IgD-negative memory B cell (primary cell): ENCODE measurements at regions not wholly inside any gene's neighbourhood (a gene's known extent, or its start where the extent isn't known, plus 50 kb on each side); places are given as distances from the start of the nearest gene placed in this dataset.

Experiments
- H3K27ac Mint-ChIP-seq, 3 donors: one replicate each; pipeline ENCODE4 v1.8.0; 2020 to 2022; ENCODE audit warnings: mild to moderate bottlenecking in 3 of 3, mixed read lengths in 3 of 3, moderate library complexity in 1 of 3
- H3K27me3 Mint-ChIP-seq: one replicate; pipeline ENCODE4 v1.8.0; 2021; ENCODE audit warnings: mixed read lengths
- H3K36me3 Mint-ChIP-seq: one replicate; pipeline ENCODE4 v1.8.0; 2020; ENCODE audit warnings: mild to moderate bottlenecking, mixed read lengths
- H3K4me1 Mint-ChIP-seq, 3 donors: one replicate each; pipeline ENCODE4 v1.8.0; 2020 to 2022; ENCODE audit warnings: mixed read lengths in 3 of 3, mild to moderate bottlenecking in 1 of 3
- H3K4me3 Mint-ChIP-seq, 4 donors: one replicate each; pipeline ENCODE4 v1.8.0; 2020 to 2022; ENCODE audit warnings: mild to moderate bottlenecking in 4 of 4, mixed read lengths in 4 of 4, moderate library complexity in 3 of 4
- H3K9me3 Mint-ChIP-seq, 3 donors: one replicate each; pipeline ENCODE4 v1.8.0; 2020 to 2021; ENCODE audit warnings: mixed read lengths in 3 of 3, mild to moderate bottlenecking in 1 of 3

DNA sequence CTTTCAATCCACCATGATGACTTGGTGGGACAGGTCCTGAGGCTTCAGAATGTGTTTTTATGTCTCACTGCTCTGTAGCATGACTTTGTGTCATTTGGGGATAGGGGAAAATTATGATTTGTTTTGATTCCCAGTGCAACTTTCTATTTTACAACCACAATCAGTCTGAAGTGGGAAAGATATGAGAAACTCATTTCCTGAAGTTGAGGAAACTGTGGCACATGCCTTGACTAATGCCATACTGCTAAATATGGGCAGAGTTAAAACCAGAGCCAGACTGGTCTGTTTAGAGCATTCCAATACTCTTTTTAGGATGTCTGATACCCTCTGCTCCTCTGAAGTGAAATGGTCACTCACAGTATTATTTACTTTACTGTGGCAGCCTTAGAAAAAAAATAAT lies 307.7 kb downstream of the ADRA2A start:
- Mint-ChIP-seq H3K4me3 (no peak overlapping the region), H3K27me3 (peaks cover 3% of the 10 kb centered on the region)

DNA sequence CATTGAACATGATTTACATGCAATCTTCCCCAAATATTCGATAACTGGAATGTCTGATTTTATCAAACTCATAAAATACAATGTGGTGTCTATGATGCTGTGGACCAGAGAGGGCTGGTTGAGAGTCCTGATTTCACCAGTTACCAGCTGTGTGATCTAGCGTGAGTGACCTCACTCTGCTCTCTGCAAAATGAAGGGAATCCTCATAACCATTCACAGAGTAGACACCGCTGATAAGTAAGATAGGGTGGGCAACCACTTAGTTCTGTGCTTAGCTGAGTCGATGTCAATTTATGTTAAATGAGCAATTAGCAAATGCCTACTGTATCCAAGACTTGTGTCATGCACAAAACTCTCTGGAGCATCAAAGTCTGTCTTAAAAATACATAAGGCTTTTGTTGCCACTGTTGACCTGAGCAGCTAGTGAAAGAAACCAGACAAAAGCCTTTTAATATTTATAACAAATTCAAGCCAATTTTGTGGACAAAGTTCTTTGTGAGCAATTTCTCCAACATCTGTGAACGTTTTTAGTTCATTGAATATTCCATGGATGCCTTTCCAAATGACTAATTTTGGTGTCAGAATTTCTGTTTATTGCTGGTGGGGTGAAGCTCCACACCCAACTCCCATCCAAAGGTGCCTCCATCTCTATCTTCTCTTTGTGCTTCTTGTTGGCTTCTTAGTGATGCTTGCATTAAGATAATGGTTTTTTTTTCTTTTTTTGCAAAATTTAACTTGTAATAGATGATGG lies 314.2 kb downstream of the ADRA2A start:
- no peak overlapping the region for H3K4me3 Mint-ChIP-seq
- no peak overlapping the region for H3K27ac Mint-ChIP-seq
- H3K4me1 Mint-ChIP-seq: no peaks in the 10 kb centered on the region
- no peaks in the 10 kb centered on the region for H3K36me3 Mint-ChIP-seq
- peaks cover 3% of the 10 kb centered on the region for H3K27me3 Mint-ChIP-seq
- H3K9me3 Mint-ChIP-seq: peaks cover 0 to 7% (median 1%) of the 10 kb centered on the region in 3 donors

More for the DNA sequence above, 307.7 kb downstream of the ADRA2A start:
- H3K4me1 Mint-ChIP-seq: no peaks in the 10 kb centered on the region
- H3K36me3 Mint-ChIP-seq: no peaks in the 10 kb centered on the region
- H3K27ac Mint-ChIP-seq: no peak overlapping the region
- peaks cover 0 to 5% (median 0%) of the 10 kb centered on the region in 3 donors for H3K9me3 Mint-ChIP-seq

DNA sequence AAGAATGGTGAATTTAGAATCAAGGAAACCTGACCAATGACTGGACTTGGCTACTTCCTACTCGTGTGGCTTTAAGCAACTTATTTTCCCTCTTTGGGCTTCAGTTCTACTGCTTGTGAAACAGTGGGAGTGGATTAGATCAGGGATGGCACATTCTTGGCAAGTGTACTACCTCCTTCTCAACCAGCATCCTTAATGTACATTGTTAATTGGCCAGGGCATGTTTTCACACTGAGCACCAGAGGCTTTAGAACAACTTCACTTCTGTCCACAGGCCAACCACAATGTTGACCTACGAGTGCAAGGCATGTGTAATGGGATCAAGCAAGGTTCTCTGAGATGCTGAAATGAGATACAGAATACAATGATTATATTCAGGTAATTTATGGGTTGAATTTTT lies 315.3 kb downstream of the ADRA2A start:
- Mint-ChIP-seq H3K4me1 (no peaks in the 10 kb centered on the region), H3K4me3 (no peak overlapping the region), H3K27me3 (peaks cover 3% of the 10 kb centered on the region), H3K9me3 (peaks cover 0 to 7% (median 1%) of the 10 kb centered on the region in 3 donors), H3K36me3 (no peaks in the 10 kb centered on the region), H3K27ac (no peak overlapping the region)

DNA sequence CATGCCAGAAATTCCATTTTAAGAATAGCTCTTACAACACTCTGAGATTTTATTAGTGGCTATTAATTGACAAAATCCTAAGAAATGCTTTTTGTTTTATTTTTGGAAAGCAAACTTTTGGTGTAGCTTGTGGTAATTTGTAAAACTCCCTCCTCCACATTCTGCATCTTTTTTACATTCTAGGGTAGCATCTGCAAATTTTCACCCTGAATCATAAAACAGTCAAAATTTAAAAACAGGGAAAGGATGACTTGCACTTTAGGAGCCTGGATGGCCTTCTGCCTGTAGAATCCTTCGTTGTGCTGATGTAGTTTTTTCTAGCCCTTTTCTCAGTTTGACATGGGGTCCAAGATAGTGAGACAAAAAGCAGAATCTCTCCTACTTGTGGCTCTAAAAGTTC lies 316.1 kb downstream of the ADRA2A start:
- H3K4me3 Mint-ChIP-seq: no peak overlapping the region
- no peaks in the 10 kb centered on the region for H3K36me3 Mint-ChIP-seq
- H3K27me3 Mint-ChIP-seq: peaks cover 3% of the 10 kb centered on the region
- H3K9me3 Mint-ChIP-seq: peaks cover 0 to 7% (median 0%) of the 10 kb centered on the region in 3 donors
- no peak overlapping the region for H3K27ac Mint-ChIP-seq
- H3K4me1 Mint-ChIP-seq: no peaks in the 10 kb centered on the region

DNA sequence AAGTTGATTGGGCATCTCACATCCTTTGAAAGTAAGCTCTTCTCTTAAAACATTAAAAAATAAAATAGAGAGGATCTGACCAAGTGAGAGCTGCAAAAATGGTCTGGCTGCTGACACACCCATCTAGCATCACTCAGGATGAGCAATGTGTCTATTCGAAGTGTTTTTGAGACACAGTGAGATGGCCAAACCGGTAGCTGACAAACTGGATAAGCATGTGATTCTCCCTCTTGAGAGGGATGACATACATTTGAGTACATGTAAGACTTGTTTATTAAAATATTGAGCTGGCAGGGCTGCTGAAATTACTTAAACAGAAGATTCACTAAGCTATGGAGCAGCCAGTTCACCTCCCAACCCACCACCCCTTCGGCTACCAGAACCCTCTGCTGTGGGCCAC lies 333.9 kb downstream of the ADRA2A start:
- H3K27me3 Mint-ChIP-seq: peaks cover 13% of the 10 kb centered on the region

DNA sequence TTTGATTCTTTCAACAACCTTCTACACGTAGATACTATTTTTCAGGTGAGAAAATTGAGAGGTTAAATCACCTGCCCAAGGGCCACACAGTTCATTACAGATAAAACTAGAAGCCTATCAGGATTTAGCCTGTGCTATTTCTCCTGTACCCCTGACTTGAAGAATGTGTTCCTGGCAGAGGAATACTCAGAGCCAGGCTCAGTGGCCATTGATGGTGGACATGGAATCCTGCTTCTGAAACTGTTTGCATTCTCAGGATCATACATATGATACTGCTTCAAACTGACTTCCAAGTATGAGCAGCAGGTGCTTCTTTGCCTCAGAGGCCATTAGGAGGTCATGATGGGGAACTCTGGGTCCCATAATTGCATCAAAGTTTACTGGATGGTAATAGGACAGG lies 348.6 kb downstream of the ADRA2A start:
- Mint-ChIP-seq H3K27me3 (no peaks in the 10 kb centered on the region), H3K9me3 (no peaks in the 10 kb centered on the region), H3K27ac (no peak overlapping the region), H3K4me3 (no peak overlapping the region), H3K36me3 (no peaks in the 10 kb centered on the region), H3K4me1 (no peaks in the 10 kb centered on the region)

More for the DNA sequence above, 333.9 kb downstream of the ADRA2A start:
- no peaks in the 10 kb centered on the region for H3K36me3 Mint-ChIP-seq
- no peak overlapping the region for H3K4me3 Mint-ChIP-seq
- no peaks in the 10 kb centered on the region for H3K9me3 Mint-ChIP-seq
- no peaks in the 10 kb centered on the region for H3K4me1 Mint-ChIP-seq
- H3K27ac Mint-ChIP-seq: no peak overlapping the region

DNA sequence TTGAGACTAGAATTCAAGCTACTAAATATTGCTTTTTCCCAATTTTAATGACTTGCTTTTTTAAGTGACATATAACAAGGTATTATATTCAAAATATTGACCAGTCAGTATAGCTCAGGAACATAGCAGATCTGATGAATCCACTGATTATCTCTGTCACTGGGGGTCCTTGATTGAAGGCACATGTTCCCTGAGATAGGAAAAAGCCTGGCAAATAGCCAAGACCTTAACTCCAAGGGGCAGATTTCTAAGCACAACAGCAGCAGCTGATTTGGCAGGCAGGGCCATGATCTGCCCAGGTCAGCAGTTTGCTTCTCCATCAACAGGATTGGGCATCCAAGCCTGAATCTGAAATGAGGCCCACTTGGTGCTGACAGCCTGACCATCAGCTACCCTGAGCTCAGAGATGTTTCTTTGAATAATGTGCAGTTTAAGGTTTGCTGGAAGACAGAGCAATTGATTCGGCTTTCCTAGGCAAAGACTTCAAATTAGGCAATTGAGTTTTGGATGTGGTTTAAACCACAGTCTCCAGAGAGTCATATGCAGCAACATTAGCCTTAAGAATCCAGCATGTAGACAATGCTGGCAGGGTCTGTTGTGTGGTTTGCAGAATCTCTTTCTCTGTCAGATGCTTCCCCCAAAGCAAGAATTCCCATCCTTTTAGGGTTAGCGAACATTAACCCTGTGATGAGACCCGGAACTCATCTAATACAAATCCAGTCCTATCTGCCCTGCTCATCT lies 352.6 kb downstream of the ADRA2A start:
- Mint-ChIP-seq H3K4me3 (no peak overlapping the region), H3K27me3 (no peaks in the 10 kb centered on the region), H3K36me3 (no peaks in the 10 kb centered on the region), H3K9me3 (no peaks in the 10 kb centered on the region), H3K4me1 (no peaks in the 10 kb centered on the region), H3K27ac (no peak overlapping the region)

DNA sequence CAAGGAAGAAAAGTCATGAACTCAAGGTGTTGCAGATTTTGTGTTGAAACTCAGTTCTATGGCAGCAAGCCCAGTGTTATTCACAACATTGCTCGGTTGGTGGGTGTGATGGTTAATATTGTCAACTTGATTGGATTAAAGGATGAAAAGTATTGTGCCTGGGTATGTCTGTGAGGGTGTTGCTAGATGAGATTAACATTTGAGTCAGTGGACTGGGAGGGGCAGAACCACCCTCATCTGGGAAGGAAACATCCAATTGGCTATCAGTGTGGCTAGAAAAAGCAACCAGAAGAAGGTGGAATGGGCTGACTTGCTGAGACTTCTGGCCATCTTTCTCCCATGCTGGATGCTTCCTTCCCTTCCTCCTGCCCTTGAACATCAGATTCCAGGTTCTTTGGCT lies 353.2 kb downstream of the ADRA2A start:
- H3K9me3 Mint-ChIP-seq: no peaks in the 10 kb centered on the region
- no peaks in the 10 kb centered on the region for H3K4me1 Mint-ChIP-seq
- H3K36me3 Mint-ChIP-seq: no peaks in the 10 kb centered on the region
- H3K27me3 Mint-ChIP-seq: no peaks in the 10 kb centered on the region
- no peak overlapping the region for H3K4me3 Mint-ChIP-seq
- H3K27ac Mint-ChIP-seq: no peak overlapping the region

DNA sequence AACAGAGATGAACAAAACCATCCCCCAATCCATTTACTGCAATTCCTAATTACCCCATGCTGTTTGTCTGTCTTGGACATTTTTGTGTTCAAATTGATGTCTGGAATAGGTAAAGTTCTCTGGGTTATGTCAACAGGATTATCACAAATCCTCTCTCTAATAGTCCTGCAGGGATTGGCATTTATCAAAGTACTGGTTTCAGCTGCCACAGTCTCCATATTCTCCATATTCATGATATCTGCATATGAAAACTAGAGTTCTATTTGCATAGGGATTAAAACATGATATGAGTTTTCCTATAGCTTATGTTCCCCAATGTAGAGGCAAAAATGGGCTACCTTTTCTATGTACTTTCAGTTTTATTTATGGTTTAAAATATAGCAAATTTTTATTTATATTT lies 355.8 kb downstream of the ADRA2A start:
- no peak overlapping the region for H3K27ac Mint-ChIP-seq
- no peaks in the 10 kb centered on the region for H3K36me3 Mint-ChIP-seq
- H3K27me3 Mint-ChIP-seq: peaks cover 3% of the 10 kb centered on the region
- H3K4me1 Mint-ChIP-seq: no peaks in the 10 kb centered on the region
- H3K9me3 Mint-ChIP-seq: peaks cover 0 to under 1% (median 0%) of the 10 kb centered on the region in 3 donors
- no peak overlapping the region for H3K4me3 Mint-ChIP-seq

DNA sequence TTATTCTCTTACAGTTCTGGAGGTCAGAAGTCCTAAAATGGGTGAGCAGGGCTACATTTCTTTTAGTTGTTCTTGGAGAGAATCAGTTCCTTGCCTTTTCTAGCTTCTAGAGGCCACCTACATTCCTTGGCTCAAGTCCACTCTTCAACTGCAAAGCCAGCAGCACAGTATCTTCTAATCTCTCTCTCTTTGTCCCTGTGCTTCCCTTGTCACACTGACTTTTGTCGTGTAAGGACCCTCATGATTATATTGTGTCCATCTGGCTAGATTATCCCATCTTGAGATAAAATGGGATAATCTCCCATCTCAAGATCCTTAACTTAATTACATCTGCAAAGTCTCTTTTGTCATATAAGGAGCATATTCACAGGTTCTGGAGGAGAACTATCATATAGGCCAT lies 359.0 kb downstream of the ADRA2A start:
- H3K9me3 Mint-ChIP-seq: peaks cover 0 to 5% (median 0%) of the 10 kb centered on the region in 3 donors
- no peaks in the 10 kb centered on the region for H3K4me1 Mint-ChIP-seq
- H3K36me3 Mint-ChIP-seq: no peaks in the 10 kb centered on the region
- no peak overlapping the region for H3K27ac Mint-ChIP-seq
- peaks cover 3% of the 10 kb centered on the region for H3K27me3 Mint-ChIP-seq
- H3K4me3 Mint-ChIP-seq: no peak overlapping the region

DNA sequence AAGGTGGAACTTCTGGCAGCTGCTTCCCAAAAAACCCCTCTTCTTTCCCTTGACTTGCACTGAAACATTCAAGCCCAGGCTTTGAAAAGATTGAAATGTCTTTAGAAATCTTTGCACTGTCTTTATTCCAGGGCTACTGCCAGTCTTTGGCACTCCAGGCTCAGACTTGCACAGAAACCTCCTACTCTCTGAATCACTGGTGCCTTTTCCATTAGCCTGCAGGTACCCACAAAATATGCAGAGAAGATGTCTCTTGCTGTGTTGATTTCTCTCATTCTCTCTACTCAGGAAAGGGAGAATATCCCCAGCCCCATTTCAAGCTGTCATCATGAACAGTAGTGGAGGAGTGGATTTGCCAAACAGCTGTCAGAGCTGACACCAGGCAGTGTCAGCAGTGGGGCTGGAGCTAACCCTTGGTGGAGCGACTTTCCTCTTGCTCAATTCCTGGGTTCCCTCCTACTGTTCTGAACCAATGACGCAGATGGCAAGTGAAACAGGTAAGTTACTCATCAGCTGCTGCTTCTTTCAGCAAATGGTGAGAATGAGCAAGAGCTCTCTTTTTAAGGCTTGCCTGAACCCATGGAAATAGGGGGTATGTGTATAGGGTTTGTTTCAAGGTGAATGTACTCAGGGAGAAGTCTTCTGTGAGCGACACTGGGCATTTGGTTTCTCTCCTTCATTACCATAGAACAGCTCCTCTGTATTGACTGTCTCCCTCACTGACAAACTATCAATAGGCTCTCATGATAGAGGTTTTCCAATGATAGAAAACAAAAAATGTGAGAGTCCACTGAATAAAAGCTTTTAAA lies 362.4 kb downstream of the ADRA2A start:
- H3K9me3 Mint-ChIP-seq: peaks cover 0 to 5% (median 0%) of the 10 kb centered on the region in 3 donors
- no peaks in the 10 kb centered on the region for H3K4me1 Mint-ChIP-seq
- no peaks in the 10 kb centered on the region for H3K36me3 Mint-ChIP-seq
- no peak overlapping the region for H3K4me3 Mint-ChIP-seq
- H3K27me3 Mint-ChIP-seq: peaks cover 3% of the 10 kb centered on the region
- no peak overlapping the region for H3K27ac Mint-ChIP-seq

DNA sequence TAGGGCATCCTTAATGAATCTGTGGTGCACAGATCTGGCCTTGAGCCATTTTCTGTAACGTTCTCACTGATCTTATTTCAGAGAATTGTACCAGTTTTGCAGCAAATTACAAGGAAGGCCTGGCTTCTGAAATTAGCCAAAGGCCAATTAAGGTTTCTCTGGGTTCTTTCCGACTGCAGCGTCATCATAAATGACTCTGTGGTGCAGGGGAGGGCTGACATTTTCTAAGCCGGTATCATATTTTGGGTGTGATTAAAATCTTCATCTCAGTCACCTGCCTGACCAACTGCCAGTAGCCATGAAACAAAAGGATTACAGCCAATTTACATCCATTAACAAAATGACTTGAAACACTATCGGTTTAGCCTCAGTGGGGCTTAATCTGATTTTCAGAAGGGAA lies 363.7 kb downstream of the ADRA2A start:
- H3K4me3 Mint-ChIP-seq: no peak overlapping the region
- H3K36me3 Mint-ChIP-seq: no peaks in the 10 kb centered on the region
- peaks cover 1% of the 10 kb centered on the region for H3K27me3 Mint-ChIP-seq
- no peaks in the 10 kb centered on the region for H3K4me1 Mint-ChIP-seq
- peaks cover 0 to 5% (median 0%) of the 10 kb centered on the region in 3 donors for H3K9me3 Mint-ChIP-seq
- no peak overlapping the region for H3K27ac Mint-ChIP-seq

DNA sequence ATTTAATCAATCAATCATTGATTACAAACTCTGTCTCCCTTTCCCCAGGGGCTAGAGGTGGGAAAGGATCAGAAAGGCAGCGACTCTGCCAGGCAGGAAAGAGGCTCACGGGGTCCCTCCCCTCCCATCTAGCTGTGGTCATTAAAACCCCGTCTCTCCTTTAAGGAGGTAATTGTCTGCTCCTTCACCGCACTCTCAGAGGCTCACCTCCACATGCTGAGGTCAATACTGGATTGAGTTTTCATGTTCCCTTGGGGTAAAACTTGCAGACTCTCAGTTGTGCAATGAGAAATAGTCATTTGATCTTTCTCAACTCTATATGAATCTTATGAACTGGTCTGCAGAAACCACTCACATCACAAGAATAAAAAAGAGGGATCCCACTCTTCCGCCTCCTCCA lies 368.8 kb downstream of the ADRA2A start:
- Mint-ChIP-seq H3K4me3 (no peak overlapping the region), H3K9me3 (peaks cover under 1 to 4% (median 2%) of the 10 kb centered on the region in 3 donors), H3K27ac (no peak overlapping the region), H3K36me3 (no peaks in the 10 kb centered on the region), H3K4me1 (no peaks in the 10 kb centered on the region), H3K27me3 (no peaks in the 10 kb centered on the region)

DNA sequence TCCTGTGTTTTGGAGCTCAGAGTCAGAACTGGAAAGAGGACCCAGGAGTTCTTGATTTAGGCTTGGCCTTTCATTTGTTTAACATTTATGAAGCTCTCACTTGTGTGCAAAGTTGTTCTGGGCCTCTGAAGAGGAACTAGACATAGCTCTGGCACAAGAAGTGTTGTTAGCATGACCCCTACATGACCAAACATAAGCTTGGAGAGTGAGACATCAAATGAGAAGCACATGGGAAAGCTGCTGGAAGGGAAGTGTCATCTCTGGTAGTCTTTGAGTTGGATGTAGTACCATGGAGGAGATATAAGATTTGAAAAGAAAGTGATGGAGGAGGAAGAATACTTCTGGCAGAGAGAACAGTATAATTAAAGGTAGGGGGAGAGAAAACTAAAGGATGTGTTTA lies 370.1 kb downstream of the ADRA2A start:
- H3K36me3 Mint-ChIP-seq: no peaks in the 10 kb centered on the region
- H3K27ac Mint-ChIP-seq: no peak overlapping the region
- H3K4me1 Mint-ChIP-seq: no peaks in the 10 kb centered on the region
- no peaks in the 10 kb centered on the region for H3K27me3 Mint-ChIP-seq
- H3K9me3 Mint-ChIP-seq: peaks cover 3 to 4% (median 4%) of the 10 kb centered on the region in 3 donors
- no peak overlapping the region for H3K4me3 Mint-ChIP-seq

DNA sequence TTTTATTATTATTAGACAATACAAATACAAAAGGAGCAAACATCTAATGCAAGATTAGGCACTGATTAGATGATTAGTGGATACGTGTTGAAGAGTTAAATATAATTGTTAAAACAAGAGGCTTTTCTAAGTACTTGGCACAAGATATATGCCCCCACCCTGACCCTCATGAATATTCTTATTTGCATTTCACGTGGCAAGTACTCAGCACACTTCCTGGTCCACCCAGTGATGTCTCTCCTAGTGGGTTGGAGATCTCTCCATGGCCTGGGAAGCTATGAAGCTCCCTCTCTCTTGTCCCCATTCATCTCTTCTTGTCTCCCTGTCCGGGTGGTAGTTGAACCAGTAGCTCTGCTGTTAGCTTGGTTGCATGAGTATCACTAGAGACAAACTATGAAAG lies 375.3 kb downstream of the ADRA2A start:
- H3K27me3 Mint-ChIP-seq: no peaks in the 10 kb centered on the region
- H3K4me1 Mint-ChIP-seq: no peaks in the 10 kb centered on the region
- H3K4me3 Mint-ChIP-seq: no peak overlapping the region
- peaks cover 2% of the 10 kb centered on the region for H3K36me3 Mint-ChIP-seq
- peaks cover 3 to 6% (median 4%) of the 10 kb centered on the region in 3 donors for H3K9me3 Mint-ChIP-seq
- no peak overlapping the region for H3K27ac Mint-ChIP-seq
